NT2/D1 (cell line): ENCODE measurements at regions not wholly inside any gene's neighbourhood (a gene's known extent, or its start where the extent isn't known, plus 50 kb on each side); places are given as distances from the start of the nearest gene placed in this dataset.

Experiments used
- SUZ12 ChIP-seq: IDR thresholded peaks from 2 replicates; pipeline ENCODE4 v1.6.1; 2011; ENCODE audit not compliant: insufficient read length, insufficient read depth; ENCODE audit errors: extremely low read depth
- ZNF274 ChIP-seq: IDR thresholded peaks from 2 replicates; pipeline ENCODE4 v1.6.1; 2011; ENCODE audit warnings: mild to moderate bottlenecking, low read depth, low read length

GRCh38 chr16:56136256-56136655, 55.0 kb upstream of the GNAO1 start:
- TF ChIP-seq ZNF274 (no peak), SUZ12 (no peak)
